ENCODE measurements at regions not wholly inside any gene's neighbourhood (a gene's known extent, or its start where the extent isn't known, plus 50 kb on each side); places are given as distances from the start of the nearest gene placed in this dataset.

- DNase-seq = no peak
- no TSS peak for BruUV-seq (replicated peaks)
- CTCF ChIA-PET = interaction anchor here (0.6 kb wide), 1 partner anchor 875 kb away, joined by 5 read pairs; no protein-coding TSS in a partner anchor
These were observed 178.7 kb downstream of the PLK2 start for GRCh38 chr5:58281189-58281588.

GRCh38 chr5:58279259-58279658 lies 180.6 kb downstream of the PLK2 start:
- no peaks in the 10 kb centered on the region for H3K36me3 Mint-ChIP-seq (ENCODE audit: insufficient read depth, unreplicated experiment)
- no peaks in the 10 kb centered on the region for H3K27me3 Mint-ChIP-seq (ENCODE audit: unreplicated experiment)
- no peak overlapping the region for H3K4me3 Mint-ChIP-seq (ENCODE audit: low read depth, unreplicated experiment)
- CTCF ChIA-PET = no interaction called here
- no peaks in the 10 kb centered on the region for H3K4me1 Mint-ChIP-seq (ENCODE audit: low read depth, unreplicated experiment)
- H3K27ac Mint-ChIP-seq (ENCODE audit: unreplicated experiment) = no peak overlapping the region
- no peaks in the 10 kb centered on the region for H3K9me3 Mint-ChIP-seq (ENCODE audit: low read depth, unreplicated experiment)
- BruUV-seq (replicated peaks) = no TSS peak
- DNase-seq = no peak
- no peak for TF ChIP-seq CTCF (IDR thresholded peaks at IDR 0.05; ENCODE audit: unreplicated experiment)
- intact Hi-C loops (cut with micrococcal nuclease; ENCODE audit: unreplicated experiment) = no loop called here

More at GRCh38 chr5:58281189-58281588, 178.7 kb downstream of the PLK2 start:
- TF ChIP-seq CTCF (IDR thresholded peaks at IDR 0.05; ENCODE audit: unreplicated experiment) = no peak
- Mint-ChIP-seq H3K27me3 (ENCODE audit: unreplicated experiment) (no peaks in the 10 kb centered on the region), H3K36me3 (ENCODE audit: insufficient read depth, unreplicated experiment) (no peaks in the 10 kb centered on the region), H3K9me3 (ENCODE audit: low read depth, unreplicated experiment) (no peaks in the 10 kb centered on the region), H3K4me1 (ENCODE audit: low read depth, unreplicated experiment) (no peaks in the 10 kb centered on the region), H3K4me3 (ENCODE audit: low read depth, unreplicated experiment) (no peak overlapping the region), H3K27ac (ENCODE audit: unreplicated experiment) (no peak overlapping the region)
- intact Hi-C loops (cut with micrococcal nuclease; ENCODE audit: unreplicated experiment) = no loop called here

- no peak for TF ChIP-seq CTCF (IDR thresholded peaks at IDR 0.05; ENCODE audit: unreplicated experiment)
- no peak for DNase-seq
- CTCF ChIA-PET = no interaction called here
- no peaks in the 10 kb centered on the region for H3K27me3 Mint-ChIP-seq (ENCODE audit: unreplicated experiment)
- BruUV-seq (replicated peaks) = no TSS peak
- H3K27ac Mint-ChIP-seq (ENCODE audit: unreplicated experiment) = no peak overlapping the region
- no peaks in the 10 kb centered on the region for H3K36me3 Mint-ChIP-seq (ENCODE audit: insufficient read depth, unreplicated experiment)
- peaks cover 7% of the 10 kb centered on the region for H3K4me1 Mint-ChIP-seq (ENCODE audit: low read depth, unreplicated experiment)
- no peak overlapping the region for H3K4me3 Mint-ChIP-seq (ENCODE audit: low read depth, unreplicated experiment)
- no peaks in the 10 kb centered on the region for H3K9me3 Mint-ChIP-seq (ENCODE audit: low read depth, unreplicated experiment)
- intact Hi-C loops (cut with micrococcal nuclease; ENCODE audit: unreplicated experiment) = no loop called here
These were observed 183.5 kb downstream of the PLK2 start for GRCh38 chr5:58276431-58276830.

- no peaks in the 10 kb centered on the region for H3K27me3 Mint-ChIP-seq (ENCODE audit: unreplicated experiment)
- no TSS peak for BruUV-seq (replicated peaks)
- H3K27ac Mint-ChIP-seq (ENCODE audit: unreplicated experiment) = no peak overlapping the region
- peaks cover 7% of the 10 kb centered on the region for H3K4me1 Mint-ChIP-seq (ENCODE audit: low read depth, unreplicated experiment)
- no peak for TF ChIP-seq CTCF (IDR thresholded peaks at IDR 0.05; ENCODE audit: unreplicated experiment)
- no peak for DNase-seq
- intact Hi-C loops (cut with micrococcal nuclease; ENCODE audit: unreplicated experiment) = no loop called here
- CTCF ChIA-PET = no interaction called here
- H3K9me3 Mint-ChIP-seq (ENCODE audit: low read depth, unreplicated experiment) = no peaks in the 10 kb centered on the region
- H3K36me3 Mint-ChIP-seq (ENCODE audit: insufficient read depth, unreplicated experiment) = no peaks in the 10 kb centered on the region
- H3K4me3 Mint-ChIP-seq (ENCODE audit: low read depth, unreplicated experiment) = no peak overlapping the region
These were observed 184.4 kb downstream of the PLK2 start for GRCh38 chr5:58275516-58275915.
